ENCODE measurements at regions not wholly inside any gene's neighbourhood (a gene's known extent, or its start where the extent isn't known, plus 50 kb on each side); places are given as distances from the start of the nearest gene placed in this dataset.
A peak's percentile ranks its signal among the peaks of the same experiment; 100 is the strongest.

DNA sequence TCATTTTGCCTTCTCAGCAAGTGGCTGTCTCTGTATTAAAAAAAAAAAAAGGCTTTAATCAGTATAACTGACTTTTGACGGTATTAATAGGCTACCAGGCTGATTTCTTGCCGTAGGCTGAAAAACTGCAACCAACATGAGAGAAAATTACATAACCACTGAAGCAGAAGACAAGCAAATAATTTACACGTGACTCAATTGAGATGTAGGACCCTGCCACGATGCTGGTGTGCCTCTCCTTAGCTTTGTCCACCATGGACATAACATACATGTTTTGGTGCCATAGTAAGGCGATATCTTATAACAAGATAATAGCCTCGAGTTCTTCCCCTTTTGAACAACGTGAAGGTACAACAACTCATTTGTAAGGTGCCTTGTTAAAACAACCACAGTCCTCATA is 88.7 kb upstream of the GRIP1 start:
- no peak overlapping the region for H3K27ac Mint-ChIP-seq (ENCODE audit: unreplicated experiment)
- peaks cover 2% of the 10 kb centered on the region for H3K27me3 Mint-ChIP-seq (ENCODE audit: unreplicated experiment)
- H3K4me3 Mint-ChIP-seq (ENCODE audit: unreplicated experiment) = no peak overlapping the region
- peaks cover 2% of the 10 kb centered on the region for H3K4me1 Mint-ChIP-seq (ENCODE audit: low read depth, unreplicated experiment)
- TF ChIP-seq, protein P1, sequence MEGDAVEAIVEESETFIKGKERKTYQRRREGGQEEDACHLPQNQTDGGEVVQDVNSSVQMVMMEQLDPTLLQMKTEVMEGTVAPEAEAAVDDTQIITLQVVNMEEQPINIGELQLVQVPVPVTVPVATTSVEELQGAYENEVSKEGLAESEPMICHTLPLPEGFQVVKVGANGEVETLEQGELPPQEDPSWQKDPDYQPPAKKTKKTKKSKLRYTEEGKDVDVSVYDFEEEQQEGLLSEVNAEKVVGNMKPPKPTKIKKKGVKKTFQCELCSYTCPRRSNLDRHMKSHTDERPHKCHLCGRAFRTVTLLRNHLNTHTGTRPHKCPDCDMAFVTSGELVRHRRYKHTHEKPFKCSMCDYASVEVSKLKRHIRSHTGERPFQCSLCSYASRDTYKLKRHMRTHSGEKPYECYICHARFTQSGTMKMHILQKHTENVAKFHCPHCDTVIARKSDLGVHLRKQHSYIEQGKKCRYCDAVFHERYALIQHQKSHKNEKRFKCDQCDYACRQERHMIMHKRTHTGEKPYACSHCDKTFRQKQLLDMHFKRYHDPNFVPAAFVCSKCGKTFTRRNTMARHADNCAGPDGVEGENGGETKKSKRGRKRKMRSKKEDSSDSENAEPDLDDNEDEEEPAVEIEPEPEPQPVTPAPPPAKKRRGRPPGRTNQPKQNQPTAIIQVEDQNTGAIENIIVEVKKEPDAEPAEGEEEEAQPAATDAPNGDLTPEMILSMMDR (IDR thresholded peaks at IDR 0.05; ENCODE audit: partially characterized antibody, unreplicated experiment) = no peak
- H3K9me3 Mint-ChIP-seq (ENCODE audit: unreplicated experiment) = no peaks in the 10 kb centered on the region
- DNase-seq = no peak
- no peaks in the 10 kb centered on the region for H3K36me3 Mint-ChIP-seq (ENCODE audit: unreplicated experiment)

DNA sequence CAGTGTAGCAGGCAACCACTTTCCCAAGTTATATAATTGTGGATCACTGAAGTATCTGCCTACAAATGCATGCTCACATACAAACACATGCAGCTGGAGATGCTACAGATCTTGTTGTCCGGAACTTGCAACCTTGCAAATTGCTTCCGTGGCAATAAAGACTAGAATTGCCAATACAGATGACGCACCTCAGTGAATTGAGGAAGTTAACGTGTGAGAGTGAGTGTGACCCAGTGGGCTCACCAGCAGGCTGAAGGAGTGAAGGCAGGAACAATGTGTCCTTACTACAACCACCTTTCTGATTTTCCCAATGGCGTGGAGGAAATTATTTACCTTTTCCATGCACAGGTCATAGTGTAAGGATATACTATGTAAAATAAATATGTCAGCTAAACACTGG is 89.4 kb upstream of the GRIP1 start:
- no peak for DNase-seq
- Mint-ChIP-seq H3K9me3 (ENCODE audit: unreplicated experiment) (no peaks in the 10 kb centered on the region), H3K4me3 (ENCODE audit: unreplicated experiment) (no peak overlapping the region), H3K36me3 (ENCODE audit: unreplicated experiment) (no peaks in the 10 kb centered on the region), H3K27ac (ENCODE audit: unreplicated experiment) (no peak overlapping the region), H3K27me3 (ENCODE audit: unreplicated experiment) (peaks cover 2% of the 10 kb centered on the region), H3K4me1 (ENCODE audit: low read depth, unreplicated experiment) (peaks cover 7% of the 10 kb centered on the region)
- TF ChIP-seq, protein P1 (IDR thresholded peaks at IDR 0.05; ENCODE audit: partially characterized antibody, unreplicated experiment) = no peak

DNA sequence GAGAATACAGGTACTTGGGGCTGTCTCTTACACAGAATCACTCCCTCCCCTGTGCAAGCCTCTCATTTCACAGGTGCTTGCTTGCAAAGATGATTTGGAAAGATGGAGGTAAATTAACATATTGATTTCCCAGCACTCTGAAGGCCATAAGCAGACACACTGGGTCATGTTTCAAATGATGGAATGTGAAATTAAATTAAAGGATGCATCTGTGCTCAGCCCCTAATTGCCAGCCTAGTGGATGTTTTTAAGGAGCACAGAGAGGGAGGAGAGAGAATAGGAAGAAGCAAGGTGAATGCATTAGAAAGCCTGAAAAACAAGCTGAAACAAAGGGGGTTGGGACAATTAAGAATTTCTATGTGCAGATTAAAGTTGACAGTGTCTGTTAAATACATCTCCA is 96.1 kb upstream of the GRIP1 start:
- Mint-ChIP-seq H3K4me3 (ENCODE audit: unreplicated experiment) (peak overlapping the region; percentile 69), H3K27ac (ENCODE audit: unreplicated experiment) (peak overlapping the region; percentile 74), H3K36me3 (ENCODE audit: unreplicated experiment) (peaks cover 4% of the 10 kb centered on the region), H3K27me3 (ENCODE audit: unreplicated experiment) (peaks cover 2% of the 10 kb centered on the region), H3K9me3 (ENCODE audit: unreplicated experiment) (peaks cover 3% of the 10 kb centered on the region), H3K4me1 (ENCODE audit: low read depth, unreplicated experiment) (peaks cover 36% of the 10 kb centered on the region)
- TF ChIP-seq, protein P1 (IDR thresholded peaks at IDR 0.05; ENCODE audit: partially characterized antibody, unreplicated experiment) = no peak
- no peak for DNase-seq

DNA sequence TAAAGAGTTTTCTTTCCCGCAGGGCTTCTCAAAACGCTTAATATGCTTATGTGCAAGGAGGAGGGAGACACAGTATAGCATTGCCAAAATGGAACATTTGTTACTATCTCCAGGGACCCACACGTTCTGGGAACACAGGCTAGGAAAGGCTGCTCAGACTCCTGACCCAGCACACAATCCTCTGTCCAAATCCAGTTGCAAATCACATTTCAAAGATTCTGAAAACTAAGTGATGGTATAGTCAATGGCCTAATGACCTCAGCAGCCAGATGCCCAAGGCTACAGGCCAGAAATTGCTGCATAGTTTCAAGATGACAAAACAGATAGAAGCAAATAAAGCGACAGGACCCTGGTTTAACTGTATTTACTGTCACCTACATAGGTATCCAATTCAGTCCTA is 97.0 kb upstream of the GRIP1 start:
- peaks cover 3% of the 10 kb centered on the region for H3K9me3 Mint-ChIP-seq (ENCODE audit: unreplicated experiment)
- TF ChIP-seq, protein P1 (IDR thresholded peaks at IDR 0.05; ENCODE audit: partially characterized antibody, unreplicated experiment) = no peak
- H3K27me3 Mint-ChIP-seq (ENCODE audit: unreplicated experiment) = peaks cover 2% of the 10 kb centered on the region
- DNase-seq = peak; percentile 19
- H3K27ac Mint-ChIP-seq (ENCODE audit: unreplicated experiment) = peak overlapping the region; percentile 87
- peaks cover 36% of the 10 kb centered on the region for H3K4me1 Mint-ChIP-seq (ENCODE audit: low read depth, unreplicated experiment)
- peaks cover 6% of the 10 kb centered on the region for H3K36me3 Mint-ChIP-seq (ENCODE audit: unreplicated experiment)
- peak overlapping the region; percentile 72 for H3K4me3 Mint-ChIP-seq (ENCODE audit: unreplicated experiment)

DNA sequence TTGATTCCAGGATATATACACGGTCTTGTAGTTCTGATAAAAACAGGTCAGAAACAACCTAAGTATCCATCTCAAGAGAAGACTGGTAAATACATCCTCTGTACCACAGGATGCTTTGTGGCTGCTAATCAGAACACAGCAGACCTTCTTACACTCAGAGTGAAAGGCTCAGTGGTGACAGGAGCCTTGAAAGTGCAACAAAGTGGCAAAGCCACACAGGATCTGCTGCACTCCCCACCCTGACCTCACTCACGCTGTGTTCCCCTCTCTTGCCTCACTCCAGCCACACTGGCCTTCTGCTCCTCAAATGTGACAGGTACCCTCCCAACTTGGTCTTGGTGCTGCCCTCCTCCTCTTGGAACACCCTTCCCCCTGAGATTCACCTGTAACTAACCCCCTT is 98.1 kb upstream of the GRIP1 start:
- TF ChIP-seq, protein P1 (IDR thresholded peaks at IDR 0.05; ENCODE audit: partially characterized antibody, unreplicated experiment) = no peak
- Mint-ChIP-seq H3K36me3 (ENCODE audit: unreplicated experiment) (peaks cover 6% of the 10 kb centered on the region), H3K4me1 (ENCODE audit: low read depth, unreplicated experiment) (peaks cover 36% of the 10 kb centered on the region), H3K4me3 (ENCODE audit: unreplicated experiment) (peak overlapping the region; percentile 63), H3K27me3 (ENCODE audit: unreplicated experiment) (peaks cover 2% of the 10 kb centered on the region), H3K27ac (ENCODE audit: unreplicated experiment) (peak overlapping the region; percentile 84), H3K9me3 (ENCODE audit: unreplicated experiment) (peaks cover 3% of the 10 kb centered on the region)
- no peak for DNase-seq
